Stomach (tissue), 4 donors: ENCODE measurements at regions not wholly inside any gene's neighbourhood (a gene's known extent, or its start where the extent isn't known, plus 50 kb on each side); places are given as distances from the start of the nearest gene placed in this dataset.

Source experiments
- EP300 ChIP-seq: sonication (generic); formaldehyde crosslinking; IDR thresholded peaks from one replicate; pipeline ENCODE4 v1.6.1; 2017; ENCODE audit warnings: antibody characterized with exemption
- POLR2AphosphoS5 ChIP-seq, 3 donors: sonication (generic); formaldehyde crosslinking; IDR thresholded peaks; one replicate each; pipeline ENCODE4 v1.6.1; 2016; ENCODE audit warnings: antibody characterized with exemption in 3 of 3
- TF ChIP-seq, protein P1 (sequence below), 7 experiments: fragments of 450-650 bp in 4 of 7; fragments of 200-600 bp in 3 of 7; sonication (generic) in 3 of 7; IDR thresholded peaks; one replicate each; pipeline ENCODE4 v1.5.1; 2016 to 2019; ENCODE audit warnings: antibody characterized with exemption in 7 of 7, control low read depth in 2 of 7, mild to moderate bottlenecking in 1 of 7

DNA sequence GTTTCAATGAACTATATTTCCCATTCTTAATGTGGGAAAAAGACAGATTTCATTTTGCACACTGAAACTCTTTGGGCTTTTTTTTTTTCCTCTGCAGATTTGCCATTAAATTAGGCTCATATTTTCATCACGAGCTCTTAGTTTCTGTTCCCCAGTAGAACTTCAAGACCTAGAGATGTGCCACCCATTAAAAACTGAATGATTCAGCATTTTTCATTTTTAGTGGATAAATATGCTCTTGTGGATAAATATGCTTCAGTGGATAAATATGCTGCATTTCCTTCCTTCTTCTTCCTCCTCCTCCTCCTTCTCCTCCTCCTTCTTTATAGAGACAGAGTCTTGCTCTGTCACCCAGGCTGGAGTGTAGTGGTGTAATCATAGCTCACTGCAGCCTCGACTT is 322.4 kb upstream of the PRKX start:
- TF ChIP-seq POLR2AphosphoS5 (IDR thresholded peaks at IDR 0.05) (no peak), EP300 (no peak)
- TF ChIP-seq, protein P1, sequence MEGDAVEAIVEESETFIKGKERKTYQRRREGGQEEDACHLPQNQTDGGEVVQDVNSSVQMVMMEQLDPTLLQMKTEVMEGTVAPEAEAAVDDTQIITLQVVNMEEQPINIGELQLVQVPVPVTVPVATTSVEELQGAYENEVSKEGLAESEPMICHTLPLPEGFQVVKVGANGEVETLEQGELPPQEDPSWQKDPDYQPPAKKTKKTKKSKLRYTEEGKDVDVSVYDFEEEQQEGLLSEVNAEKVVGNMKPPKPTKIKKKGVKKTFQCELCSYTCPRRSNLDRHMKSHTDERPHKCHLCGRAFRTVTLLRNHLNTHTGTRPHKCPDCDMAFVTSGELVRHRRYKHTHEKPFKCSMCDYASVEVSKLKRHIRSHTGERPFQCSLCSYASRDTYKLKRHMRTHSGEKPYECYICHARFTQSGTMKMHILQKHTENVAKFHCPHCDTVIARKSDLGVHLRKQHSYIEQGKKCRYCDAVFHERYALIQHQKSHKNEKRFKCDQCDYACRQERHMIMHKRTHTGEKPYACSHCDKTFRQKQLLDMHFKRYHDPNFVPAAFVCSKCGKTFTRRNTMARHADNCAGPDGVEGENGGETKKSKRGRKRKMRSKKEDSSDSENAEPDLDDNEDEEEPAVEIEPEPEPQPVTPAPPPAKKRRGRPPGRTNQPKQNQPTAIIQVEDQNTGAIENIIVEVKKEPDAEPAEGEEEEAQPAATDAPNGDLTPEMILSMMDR (IDR thresholded peaks at IDR 0.05) = no peak
